MCF 10A (cell line): ENCODE measurements at regions not wholly inside any gene's neighbourhood (a gene's known extent, or its start where the extent isn't known, plus 50 kb on each side); places are given as distances from the start of the nearest gene placed in this dataset.

Source experiments
- BruUV-seq: library from RNA; stranded (reverse); fragments of 400-500 nt; replicated peaks from 2 replicates; lab custom pipeline; 2021; lab: Mats Ljungman, UMichigan
- CTCF ChIA-PET: fragments of 300-600 bp; sonication (Branson Sonifier 250); formaldehyde crosslinking; extraction: SDS; loops from one replicate; lab custom pipeline; 2021; ENCODE audit warnings: antibody characterized with exemption, inconsistent platforms; lab: Yijun Ruan, JAX
- POLR2A ChIA-PET: fragments of 300-600, 350-650 bp; sonication (Branson Sonifier 250); formaldehyde crosslinking; extraction: SDS; loops from one replicate; lab custom pipeline; 2020; ENCODE audit warnings: antibody characterized with exemption, inconsistent platforms; lab: Yijun Ruan, JAX
- DNase-seq: peaks from one replicate; pipeline ENCODE4 v3.0.0-alpha.2; 2018; ENCODE audit not compliant: unreplicated experiment
- H3K27ac Mint-ChIP-seq: one replicate; pipeline ENCODE4 v1.8.0; 2022; ENCODE audit warnings: mild to moderate bottlenecking, low read depth, mixed read lengths; ENCODE audit not compliant: unreplicated experiment
- H3K27me3 Mint-ChIP-seq: one replicate; pipeline ENCODE4 v1.8.0; 2022; ENCODE audit warnings: mixed read lengths; ENCODE audit not compliant: insufficient read depth, unreplicated experiment
- H3K36me3 Mint-ChIP-seq: one replicate; pipeline ENCODE4 v1.8.0; 2022; ENCODE audit warnings: mild to moderate bottlenecking, moderate library complexity, mixed read lengths; ENCODE audit not compliant: insufficient read depth, unreplicated experiment
- H3K4me1 Mint-ChIP-seq: one replicate; pipeline ENCODE4 v1.8.0; 2022; ENCODE audit warnings: mixed read lengths; ENCODE audit not compliant: insufficient read depth, unreplicated experiment
- H3K4me3 Mint-ChIP-seq: one replicate; pipeline ENCODE4 v1.8.0; 2022; ENCODE audit warnings: mild to moderate bottlenecking, moderate library complexity, mixed read lengths; ENCODE audit not compliant: unreplicated experiment
- H3K9me3 Mint-ChIP-seq: one replicate; pipeline ENCODE4 v1.8.0; 2022; ENCODE audit warnings: mixed read lengths; ENCODE audit not compliant: unreplicated experiment
- CTCF ChIP-seq: fragments of 200-600 bp; IDR thresholded peaks from one replicate; pipeline ENCODE4 v1.8.0; 2022; ENCODE audit warnings: antibody characterized with exemption, mild to moderate bottlenecking; ENCODE audit not compliant: unreplicated experiment
- intact Hi-C: fragments of 100-400 bp; cut with micrococcal nuclease; formaldehyde crosslinking; loops from 2 replicates; pipeline ENCODE4 v1.14.1; 2022

- intact Hi-C loops = no loop called here
- Mint-ChIP-seq H3K27me3 (peaks cover 10% of the 10 kb centered on the region), H3K36me3 (no peaks in the 10 kb centered on the region), H3K9me3 (no peaks in the 10 kb centered on the region), H3K4me1 (no peaks in the 10 kb centered on the region), H3K4me3 (no peak overlapping the region), H3K27ac (no peak overlapping the region)
- BruUV-seq = no TSS peak
- POLR2A ChIA-PET = no interaction called here
- DNase-seq = no peak
- no peak for TF ChIP-seq CTCF
- CTCF ChIA-PET = interaction anchor here (0.7 kb wide), 1 partner anchor 48 kb away, joined by 4 read pairs; no protein-coding TSS in a partner anchor
These were observed 192.4 kb downstream of the BAMBI start for GRCh38 chr10:28869606-28870201.

DNA sequence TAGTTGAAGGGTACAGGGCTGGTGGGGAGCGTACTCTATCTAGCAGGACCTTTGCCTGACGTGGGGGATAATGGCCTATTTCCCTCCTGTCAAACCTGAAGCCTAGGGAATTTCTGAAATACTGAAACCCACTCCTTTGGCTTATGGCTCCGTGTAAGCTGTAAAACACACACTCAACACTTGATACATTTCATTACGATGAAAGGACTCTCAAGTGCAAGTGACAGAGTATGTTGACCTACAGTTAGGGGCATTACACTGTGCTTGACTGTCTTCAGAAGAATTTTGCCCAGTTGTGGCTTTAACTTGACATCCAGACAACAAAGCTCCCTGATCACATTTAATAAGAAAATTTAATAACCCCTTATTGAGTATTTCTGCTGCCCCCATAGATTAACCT is 194.3 kb downstream of the BAMBI start:
- Mint-ChIP-seq H3K4me1 (no peaks in the 10 kb centered on the region), H3K36me3 (no peaks in the 10 kb centered on the region), H3K27ac (no peak overlapping the region), H3K4me3 (no peak overlapping the region), H3K9me3 (no peaks in the 10 kb centered on the region), H3K27me3 (no peaks in the 10 kb centered on the region)
- no peak for TF ChIP-seq CTCF
- ChIA-PET CTCF (interaction anchor here (0.6 to 0.7 kb wide), 2 partner anchors 340 to 432 kb away, joined by 3 read pairs; no protein-coding TSS in a partner anchor), POLR2A (no interaction called here)
- DNase-seq = no peak
- intact Hi-C loops = no loop called here
- no TSS peak for BruUV-seq

DNA sequence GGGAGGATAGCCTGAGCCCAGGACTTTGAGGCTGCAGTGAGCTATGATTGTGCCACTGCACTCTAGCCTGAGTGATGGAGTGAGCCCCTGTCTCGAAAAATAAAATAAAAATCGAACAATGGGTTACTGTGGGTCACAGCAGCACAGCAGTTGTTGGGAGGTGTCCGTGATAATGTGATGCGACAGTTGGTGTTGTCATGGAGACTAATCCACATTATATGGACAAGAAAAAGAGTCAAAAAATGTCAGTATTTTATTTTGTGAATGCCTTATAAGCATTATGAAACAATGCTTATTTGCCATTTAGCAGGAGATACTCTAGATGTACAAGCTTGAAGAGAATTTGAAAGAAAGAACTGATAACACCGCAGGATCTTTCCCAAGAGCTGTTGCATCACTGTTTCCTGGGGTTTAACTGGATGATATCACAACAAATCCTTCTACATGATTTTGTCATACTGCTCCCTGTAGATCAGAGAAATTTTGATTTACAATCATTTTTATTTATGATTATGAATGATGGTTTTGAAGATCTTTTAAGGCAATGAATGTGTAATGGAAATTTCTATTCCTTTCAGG is 195.4 kb downstream of the BAMBI start:
- CTCF ChIA-PET = interaction anchor here (0.7 kb wide), 1 partner anchor 431 kb away, joined by 3 read pairs; no protein-coding TSS in a partner anchor
- POLR2A ChIA-PET = no interaction called here
- Mint-ChIP-seq H3K27me3 (no peaks in the 10 kb centered on the region), H3K9me3 (no peaks in the 10 kb centered on the region), H3K36me3 (no peaks in the 10 kb centered on the region), H3K4me3 (no peak overlapping the region), H3K4me1 (no peaks in the 10 kb centered on the region), H3K27ac (no peak overlapping the region)
- DNase-seq = no peak
- intact Hi-C loops = no loop called here
- TF ChIP-seq CTCF = no peak
- no TSS peak for BruUV-seq

DNA sequence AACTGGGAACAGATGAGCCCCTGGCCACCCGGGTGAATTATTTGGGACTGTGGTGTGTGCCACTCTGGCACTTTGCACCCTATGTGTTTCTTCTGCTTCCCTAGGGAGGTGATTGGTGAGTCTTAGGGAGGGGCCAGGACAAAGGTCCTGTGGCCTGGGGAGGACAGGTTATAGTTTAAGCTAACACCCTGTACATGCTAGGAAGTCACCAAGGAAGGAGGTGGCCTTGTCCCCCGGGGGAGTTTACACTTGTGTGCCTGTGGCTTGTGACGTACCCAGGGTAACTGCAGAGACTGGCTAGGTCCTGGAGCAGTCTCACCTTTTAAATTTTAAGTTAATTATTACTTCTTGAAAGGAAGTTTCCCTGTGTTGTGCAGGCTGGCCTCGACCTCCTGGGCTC is 196.2 kb downstream of the BAMBI start:
- Mint-ChIP-seq H3K9me3 (no peaks in the 10 kb centered on the region), H3K4me1 (no peaks in the 10 kb centered on the region), H3K27ac (no peak overlapping the region), H3K36me3 (no peaks in the 10 kb centered on the region), H3K27me3 (no peaks in the 10 kb centered on the region), H3K4me3 (no peak overlapping the region)
- DNase-seq = no peak
- BruUV-seq = no TSS peak
- ChIA-PET CTCF (no interaction called here), POLR2A (no interaction called here)
- TF ChIP-seq CTCF = no peak
- intact Hi-C loops = no loop called here
